ENCODE measurements at regions not wholly inside any gene's neighbourhood (a gene's known extent, or its start where the extent isn't known, plus 50 kb on each side); places are given as distances from the start of the nearest gene placed in this dataset.
"Not testable (repeated sequence)": the region's sequence is repeated elsewhere in the genome, so short reads cannot be mapped to it uniquely, and the experiment has no call there.

DNA sequence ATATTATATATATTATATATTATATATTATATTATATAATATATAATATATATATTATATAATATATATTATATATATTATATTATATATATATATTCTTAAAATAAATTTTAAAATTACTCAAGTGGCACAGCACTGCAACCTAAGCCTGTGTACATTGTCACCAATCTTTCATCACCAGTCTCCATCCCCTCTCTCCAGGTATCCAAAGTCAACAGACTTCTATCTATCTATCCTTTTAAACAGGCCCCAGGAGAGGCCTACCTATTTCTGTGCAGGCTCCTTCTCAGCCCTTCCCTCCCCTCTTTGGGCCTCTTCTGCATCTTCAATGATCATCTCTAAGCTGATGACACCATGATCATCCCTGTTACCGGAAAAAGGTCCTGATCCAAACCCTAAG lies 111.7 kb downstream of the RHOU start:
- no peak for DNase-seq (ENCODE audit: low read depth in 1 of 2, low spot score in 1 of 2)

- not testable (repeated sequence) for DNase-seq (ENCODE audit: low read depth in 1 of 2, low spot score in 1 of 2)
Observed at GRCh38 chr1:228847451-228847850, 112.2 kb downstream of the RHOU start.

- DNase-seq (ENCODE audit: low read depth in 1 of 2, low spot score in 1 of 2) = no peak
Observed at GRCh38 chr1:228848406-228848805, 113.1 kb downstream of the RHOU start.

DNA sequence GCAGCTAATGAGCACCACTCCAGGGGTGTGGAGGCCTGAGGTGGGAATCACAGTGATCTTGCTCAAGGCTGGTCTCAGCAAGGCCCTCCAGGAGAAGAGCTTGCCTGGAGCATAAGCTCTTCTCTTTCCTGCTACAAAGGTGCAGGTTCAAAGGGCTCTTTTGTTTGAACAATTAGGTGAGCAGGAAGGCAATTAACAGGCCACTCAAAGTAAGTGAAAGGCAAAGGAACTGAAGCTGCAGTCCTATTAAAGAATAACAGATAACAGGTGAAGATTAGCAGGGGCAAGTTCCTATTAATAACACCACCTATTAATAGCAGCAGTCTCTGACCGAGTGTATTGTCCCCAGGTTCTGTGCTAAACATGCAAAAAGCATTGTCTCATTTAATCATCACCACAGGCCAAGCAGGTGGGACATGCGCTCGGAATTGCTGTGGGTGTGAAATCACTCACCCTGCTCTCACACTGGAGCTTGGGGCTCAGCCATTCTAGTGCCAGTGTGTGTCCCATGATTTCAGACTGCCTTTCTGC lies 113.8 kb downstream of the RHOU start:
- DNase-seq (ENCODE audit: low read depth in 1 of 2, low spot score in 1 of 2) = no peak

- DNase-seq (ENCODE audit: low read depth in 1 of 2, low spot score in 1 of 2) = no peak
Observed at GRCh38 chr1:228850141-228851100, 115.1 kb downstream of the RHOU start.

DNA sequence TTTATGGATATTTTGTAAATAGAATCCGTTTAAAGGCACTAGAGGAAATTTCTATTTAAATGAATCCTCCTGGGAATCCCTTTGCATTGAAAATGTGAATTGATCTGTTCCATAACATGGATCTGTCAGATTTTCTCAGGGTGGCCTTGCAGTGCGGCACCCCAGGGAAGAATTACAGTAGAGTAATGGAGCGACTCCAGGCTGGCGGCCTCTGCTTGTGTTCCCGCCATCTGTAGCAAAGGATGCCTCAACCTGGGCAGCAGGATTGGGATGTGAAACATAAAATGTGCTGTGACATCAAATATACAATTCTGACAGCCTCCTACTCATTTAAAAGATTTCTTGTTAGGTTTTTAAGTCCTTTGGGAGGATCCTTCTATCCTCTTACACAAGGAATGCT lies 115.9 kb downstream of the RHOU start:
- DNase-seq (ENCODE audit: low read depth in 1 of 2, low spot score in 1 of 2) = no peak

GRCh38 chr1:228851618-228852017 lies 116.3 kb downstream of the RHOU start:
- no peak for DNase-seq (ENCODE audit: low read depth in 1 of 2, low spot score in 1 of 2)

DNA sequence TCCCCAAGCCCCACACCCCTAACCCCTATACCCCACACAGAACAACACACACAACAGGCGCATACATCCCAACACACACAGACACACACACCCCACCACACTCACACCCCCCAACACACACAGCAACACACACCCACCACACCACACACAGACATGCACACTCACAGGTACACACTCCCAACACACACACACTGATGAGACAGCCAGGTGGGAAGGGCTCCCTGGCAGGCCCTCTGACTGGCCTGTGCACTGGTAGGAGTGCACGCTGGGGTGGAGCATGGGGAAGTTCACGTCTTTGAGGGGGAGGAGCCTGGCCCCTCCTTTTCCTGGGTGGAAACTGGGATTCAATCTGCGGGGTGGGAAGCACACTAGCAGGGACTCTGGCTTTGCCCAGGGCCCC lies 116.7 kb downstream of the RHOU start:
- no peak for DNase-seq (ENCODE audit: low read depth in 1 of 2, low spot score in 1 of 2)

DNA sequence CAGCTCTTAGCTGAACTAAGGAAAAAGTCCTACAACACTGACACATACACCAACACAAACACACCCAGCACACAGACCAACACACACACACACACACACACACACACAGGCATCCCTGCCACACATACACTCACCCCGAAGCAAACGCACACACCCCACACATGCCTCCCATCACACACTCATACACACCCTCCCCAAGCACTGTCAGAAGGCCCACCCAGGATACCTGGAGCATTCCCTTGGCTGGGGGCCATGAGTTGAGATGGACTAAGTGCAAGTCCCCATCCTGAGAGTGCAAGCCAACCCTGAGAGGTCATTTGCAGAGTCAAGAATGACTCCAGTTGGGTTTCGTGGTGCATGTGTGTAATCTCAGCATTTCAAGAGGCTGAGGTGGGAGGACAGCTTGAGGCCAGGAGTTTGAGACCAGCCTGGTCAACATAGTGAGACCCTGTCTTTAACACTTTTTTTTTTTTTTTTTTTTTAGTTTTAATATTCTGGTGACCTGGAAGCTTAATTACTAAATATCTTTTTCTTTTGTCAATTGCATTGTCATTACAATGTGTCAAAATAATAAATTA lies 117.3 kb downstream of the RHOU start:
- no peak for DNase-seq (ENCODE audit: low read depth in 1 of 2, low spot score in 1 of 2)

- no peak for DNase-seq (ENCODE audit: low read depth in 1 of 2, low spot score in 1 of 2)
Observed at GRCh38 chr1:228853191-228853590, 117.9 kb downstream of the RHOU start.

DNA sequence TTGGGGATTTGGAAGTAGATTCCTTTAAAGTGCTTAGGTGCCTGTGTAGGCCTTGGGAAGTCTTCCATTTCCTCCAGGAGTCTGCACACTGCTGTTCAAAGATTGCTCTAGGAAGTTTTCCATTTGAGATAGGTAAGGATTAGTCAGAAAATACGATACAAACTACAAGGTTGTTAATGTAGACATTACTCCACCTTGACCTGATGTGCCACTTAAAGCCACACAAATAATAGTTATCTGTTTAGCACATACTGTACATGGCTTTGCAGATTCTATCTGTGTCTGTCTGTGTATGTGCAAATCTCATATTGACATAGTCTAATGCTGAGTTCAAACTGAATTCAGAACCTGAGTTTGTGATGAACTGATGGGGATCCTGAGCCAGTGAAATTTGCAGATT lies 118.4 kb downstream of the RHOU start:
- DNase-seq (ENCODE audit: low read depth in 1 of 2, low spot score in 1 of 2) = no peak

GRCh38 chr1:228854907-228855306 lies 119.6 kb downstream of the RHOU start:
- DNase-seq (ENCODE audit: low read depth in 1 of 2, low spot score in 1 of 2) = no peak

- DNase-seq (ENCODE audit: low read depth in 1 of 2, low spot score in 1 of 2) = no peak
Observed at GRCh38 chr1:228857611-228858010, 122.3 kb downstream of the RHOU start.

- DNase-seq (ENCODE audit: low read depth in 1 of 2, low spot score in 1 of 2) = no peak
Observed at GRCh38 chr1:228860911-228861831, 125.9 kb downstream of the RHOU start.

DNA sequence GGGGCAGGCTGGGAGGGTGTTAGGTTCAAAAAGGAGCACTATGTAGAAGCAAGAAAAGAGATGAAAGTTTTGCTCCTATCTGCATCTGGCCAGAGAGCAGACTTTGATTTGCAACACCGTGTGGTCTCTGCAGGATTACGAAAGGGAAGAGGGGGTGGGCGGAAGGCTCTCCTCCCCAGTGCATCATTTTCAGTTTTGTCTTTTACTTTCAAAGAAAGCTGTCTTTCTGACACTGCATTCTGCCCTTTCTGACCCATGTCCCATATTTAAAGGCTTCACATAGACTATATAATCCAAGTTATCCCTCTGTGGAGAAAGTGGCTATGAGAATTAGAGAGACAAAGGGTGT lies 126.5 kb downstream of the RHOU start:
- no peak for DNase-seq (ENCODE audit: low read depth in 1 of 2, low spot score in 1 of 2)

- DNase-seq (ENCODE audit: low read depth in 1 of 2, low spot score in 1 of 2) = no peak
Observed at GRCh38 chr1:228862542-228863505, 127.5 kb downstream of the RHOU start.

DNA sequence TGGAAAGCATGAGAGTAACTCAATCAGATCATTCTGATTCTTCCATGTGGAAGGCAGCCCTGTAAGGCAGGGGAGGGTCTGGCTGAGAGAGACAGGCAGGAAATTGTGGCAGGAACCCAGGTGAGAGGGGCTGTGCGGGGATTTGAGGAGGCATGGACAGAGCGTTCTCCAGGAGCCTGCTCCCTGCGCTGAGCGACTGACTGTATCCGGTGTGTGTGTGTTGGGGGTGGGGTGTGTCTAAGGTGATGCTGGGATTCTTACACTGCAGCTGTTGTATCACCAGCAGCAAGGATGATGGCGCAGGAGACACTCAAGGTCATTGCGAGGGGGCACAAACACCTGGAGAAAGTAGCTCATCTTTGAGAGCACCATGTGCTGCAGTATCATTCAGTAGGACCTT lies 128.5 kb downstream of the RHOU start:
- DNase-seq (ENCODE audit: low read depth in 1 of 2, low spot score in 1 of 2) = no peak

DNA sequence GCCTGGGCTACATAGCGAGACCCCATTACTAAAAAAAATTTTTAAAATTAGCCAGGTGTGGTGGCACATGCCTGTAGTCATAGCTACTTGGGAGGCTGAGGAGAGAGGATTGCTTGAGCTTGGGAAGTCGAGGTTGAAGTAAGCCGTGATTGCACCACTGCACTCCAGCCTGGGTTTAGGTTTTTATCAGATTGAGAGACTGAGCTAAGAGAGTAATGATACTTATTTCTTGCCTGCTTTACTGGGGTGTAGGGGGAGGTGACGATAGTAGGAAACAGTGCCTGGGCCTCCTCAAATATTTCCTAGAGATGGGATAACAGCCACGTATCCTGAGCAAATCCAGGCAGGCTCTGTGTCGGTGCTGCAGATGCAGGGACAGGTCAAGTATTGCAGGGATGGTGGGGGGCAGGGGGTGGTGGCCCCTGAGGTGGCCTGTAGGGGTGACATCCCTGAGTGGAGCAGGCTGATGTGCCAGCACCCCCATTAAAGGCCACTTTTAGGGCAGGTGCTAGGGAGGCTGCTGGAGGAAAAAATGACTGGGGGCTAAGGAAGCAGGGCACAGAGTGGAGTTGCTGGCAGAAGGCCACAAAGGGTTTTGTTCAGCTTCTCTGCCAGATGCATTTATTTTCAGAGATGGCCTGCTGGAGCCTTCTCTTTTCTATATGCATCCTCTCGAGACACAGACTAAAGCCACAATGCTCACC lies 130.5 kb downstream of the RHOU start:
- no peak for DNase-seq (ENCODE audit: low read depth in 1 of 2, low spot score in 1 of 2)

DNA sequence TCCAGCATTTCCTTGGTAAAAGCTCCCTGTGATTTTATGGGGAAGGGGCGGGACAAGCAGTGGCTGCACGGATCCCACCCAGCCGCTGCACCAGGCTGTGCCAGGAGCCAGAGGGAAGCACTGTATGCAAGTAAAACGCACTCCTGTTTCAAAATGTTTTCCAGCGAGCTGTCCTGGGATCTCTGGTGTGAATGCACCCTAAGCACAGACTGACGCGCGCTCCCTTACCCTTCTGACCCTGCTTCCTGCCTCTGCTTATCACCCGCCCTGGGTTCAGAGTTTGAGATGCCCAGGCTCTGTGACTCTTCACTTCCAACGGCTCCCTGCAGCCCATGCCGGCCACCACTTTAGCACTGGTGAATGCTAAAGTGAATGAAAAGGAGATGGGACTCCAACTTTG lies 131.2 kb downstream of the RHOU start:
- no peak for DNase-seq (ENCODE audit: low read depth in 1 of 2, low spot score in 1 of 2)
